AG04449 (cell line): ENCODE measurements at regions not wholly inside any gene's neighbourhood (a gene's known extent, or its start where the extent isn't known, plus 50 kb on each side); places are given as distances from the start of the nearest gene placed in this dataset.

Experiments used
- CTCF ChIA-PET: fragments of 350-600 bp; formaldehyde crosslinking; extraction: SDS; loops from one replicate; lab custom pipeline; 2021; ENCODE audit warnings: antibody characterized with exemption; lab: Yijun Ruan, JAX
- POLR2A ChIA-PET: fragments of 400-600, 350-600 bp; formaldehyde crosslinking; extraction: SDS; loops from one replicate; lab custom pipeline; 2020; ENCODE audit warnings: antibody characterized with exemption, inconsistent platforms; lab: Yijun Ruan, JAX
- DNase-seq: peaks from one replicate; pipeline ENCODE4 v3.0.0-alpha.2; 2010; ENCODE audit warnings: low read depth, low spot score
- H3K4me3 ChIP-seq: 2 replicates; pipeline ENCODE4 v1.5.1; 2011; ENCODE audit warnings: low read depth, mild to moderate bottlenecking, control low read depth, low read length
- CTCF ChIP-seq: IDR thresholded peaks from one replicate; pipeline ENCODE4 v1.5.1; 2011; ENCODE audit warnings: mild to moderate bottlenecking, moderate library complexity, low read length, control low read depth, inconsistent platforms; ENCODE audit not compliant: insufficient read depth; ENCODE audit errors: missing control alignments

- ChIA-PET CTCF (interaction anchor here (1.1 kb wide), 1 partner anchor 16 kb away, joined by 4 read pairs; no protein-coding TSS in a partner anchor), POLR2A (no interaction called here)
- TF ChIP-seq CTCF = no peak
- DNase-seq = no peak
- no peak overlapping the region for H3K4me3 ChIP-seq
Observed at GRCh38 chr1:219993554-219994433, 52.5 kb downstream of the EPRS1 start.

- DNase-seq = no peak
- CTCF ChIA-PET = interaction anchor here (0.6 to 5.6 kb wide), 3 partner anchors 15 to 193 kb away, joined by 3 to 33 read pairs (median 18); no protein-coding TSS in a partner anchor
- H3K4me3 ChIP-seq = no peak overlapping the region
- TF ChIP-seq CTCF = no peak
- POLR2A ChIA-PET = no interaction called here
Observed at GRCh38 chr1:219991919-219992318, 54.4 kb downstream of the EPRS1 start.

GRCh38 chr1:219991511-219991810, 54.8 kb downstream of the EPRS1 start:
- CTCF ChIA-PET = interaction anchor here (0.6 to 5.6 kb wide), 7 partner anchors 14 to 193 kb away, joined by 3 to 33 read pairs (median 5); no protein-coding TSS in a partner anchor
- no peak for DNase-seq
- no peak overlapping the region for H3K4me3 ChIP-seq
- TF ChIP-seq CTCF = no peak
- POLR2A ChIA-PET = no interaction called here

GRCh38 chr1:219990782-219991510, 55.4 kb downstream of the EPRS1 start:
- no peak for DNase-seq
- peak; percentile 23 for TF ChIP-seq CTCF
- no peak overlapping the region for H3K4me3 ChIP-seq
- ChIA-PET CTCF (interaction anchor here (0.7 to 5.6 kb wide), 11 partner anchors 8 to 125 kb away, joined by 3 to 33 read pairs (median 6); no protein-coding TSS in a partner anchor), POLR2A (interaction anchor here (0.6 kb wide), 1 partner anchor 142 kb away, joined by 3 read pairs; no protein-coding TSS in a partner anchor)

GRCh38 chr1:219989766-219990165, 56.5 kb downstream of the EPRS1 start:
- H3K4me3 ChIP-seq = no peak overlapping the region
- ChIA-PET CTCF (interaction anchor here (0.7 to 5.6 kb wide), 11 partner anchors 9 to 784 kb away, joined by 3 to 33 read pairs (median 6); partner anchors contain the start of gene IARS2), POLR2A (interaction anchor here (0.6 kb wide), 1 partner anchor 22 kb away, joined by 3 read pairs; no protein-coding TSS in a partner anchor)
- TF ChIP-seq CTCF = no peak
- DNase-seq = no peak
